HG02884 (cell line): ENCODE measurements at regions not wholly inside any gene's neighbourhood (a gene's known extent, or its start where the extent isn't known, plus 50 kb on each side); places are given as distances from the start of the nearest gene placed in this dataset.

Experiments used
- ATAC-seq: cut with Tn5 transposase; IDR thresholded peaks from one replicate; pipeline ENCODE4 v1.9.1; 2021; ENCODE audit warnings: mild to moderate bottlenecking, moderate library complexity; ENCODE audit not compliant: unreplicated experiment

GRCh38 chr18:78698914-78699313 is 280.7 kb upstream of the SALL3 start:
- no peak for ATAC-seq

- no peak for ATAC-seq
These were observed 280.1 kb upstream of the SALL3 start for GRCh38 chr18:78699499-78699898.

- ATAC-seq = no peak
These were observed 277.7 kb upstream of the SALL3 start for GRCh38 chr18:78701771-78702396.

GRCh38 chr18:78703291-78703690 is 276.3 kb upstream of the SALL3 start:
- ATAC-seq = no peak

- no peak for ATAC-seq
These were observed 274.6 kb upstream of the SALL3 start for GRCh38 chr18:78704971-78705461.

GRCh38 chr18:78709261-78709809 is 270.3 kb upstream of the SALL3 start:
- no peak for ATAC-seq

GRCh38 chr18:78711316-78711715 is 268.3 kb upstream of the SALL3 start:
- ATAC-seq = no peak

- ATAC-seq = no peak
These were observed 267.6 kb upstream of the SALL3 start for GRCh38 chr18:78711971-78712370.

- ATAC-seq = no peak
These were observed 266.5 kb upstream of the SALL3 start for GRCh38 chr18:78713069-78713468.

- no peak for ATAC-seq
These were observed 265.9 kb upstream of the SALL3 start for GRCh38 chr18:78713726-78714125.

- ATAC-seq = peak; percentile 89
These were observed 263.6 kb upstream of the SALL3 start for GRCh38 chr18:78716022-78716421.

- no peak for ATAC-seq
These were observed 263.0 kb upstream of the SALL3 start for GRCh38 chr18:78716581-78716980.

- ATAC-seq = no peak
These were observed 262.4 kb upstream of the SALL3 start for GRCh38 chr18:78717051-78717765.

GRCh38 chr18:78717766-78718150 is 261.9 kb upstream of the SALL3 start:
- no peak for ATAC-seq

- no peak for ATAC-seq
These were observed 259.8 kb upstream of the SALL3 start for GRCh38 chr18:78719821-78720220.

GRCh38 chr18:78720456-78721237 is 259.0 kb upstream of the SALL3 start:
- ATAC-seq = no peak

- no peak for ATAC-seq
These were observed 258.3 kb upstream of the SALL3 start for GRCh38 chr18:78721238-78721875.

- ATAC-seq = no peak
These were observed 257.6 kb upstream of the SALL3 start for GRCh38 chr18:78721981-78722380.

- no peak for ATAC-seq
These were observed 257.2 kb upstream of the SALL3 start for GRCh38 chr18:78722386-78722785.

- no peak for ATAC-seq
These were observed 256.5 kb upstream of the SALL3 start for GRCh38 chr18:78722929-78723710.
